ENCODE measurements at regions not wholly inside any gene's neighbourhood (a gene's known extent, or its start where the extent isn't known, plus 50 kb on each side); places are given as distances from the start of the nearest gene placed in this dataset.

GRCh38 chr10:7028809-7029166 lies 382.0 kb downstream of the SFMBT2 start:
- no peak overlapping the region for H3K4me3 ChIP-seq (ENCODE audit: low read depth, low read length)
- TF ChIP-seq CTCF (IDR thresholded peaks at IDR 0.05; ENCODE audit: borderline replicate concordance, insufficient read depth, low read depth, low read length): no peak

- TF ChIP-seq CTCF (IDR thresholded peaks at IDR 0.05; ENCODE audit: borderline replicate concordance, insufficient read depth, low read depth, low read length): no peak
- no peak overlapping the region for H3K4me3 ChIP-seq (ENCODE audit: low read depth, low read length)
Observed at GRCh38 chr10:7027913-7028808, 382.7 kb downstream of the SFMBT2 start.

- no peak overlapping the region for H3K4me3 ChIP-seq (ENCODE audit: low read depth, low read length)
- no peak for TF ChIP-seq CTCF (IDR thresholded peaks at IDR 0.05; ENCODE audit: borderline replicate concordance, insufficient read depth, low read depth, low read length)
Observed at GRCh38 chr10:7027237-7027912, 383.5 kb downstream of the SFMBT2 start.

- TF ChIP-seq CTCF (IDR thresholded peaks at IDR 0.05; ENCODE audit: borderline replicate concordance, insufficient read depth, low read depth, low read length): no peak
- no peak overlapping the region for H3K4me3 ChIP-seq (ENCODE audit: low read depth, low read length)
Observed at GRCh38 chr10:7026818-7027217, 384.0 kb downstream of the SFMBT2 start.

GRCh38 chr10:7025296-7025695 lies 385.5 kb downstream of the SFMBT2 start:
- H3K4me3 ChIP-seq (ENCODE audit: low read depth, low read length): no peak overlapping the region
- no peak for TF ChIP-seq CTCF (IDR thresholded peaks at IDR 0.05; ENCODE audit: borderline replicate concordance, insufficient read depth, low read depth, low read length)

- no peak for TF ChIP-seq CTCF (IDR thresholded peaks at IDR 0.05; ENCODE audit: borderline replicate concordance, insufficient read depth, low read depth, low read length)
Observed at GRCh38 chr10:7015457-7015856, 395.4 kb downstream of the SFMBT2 start.

GRCh38 chr10:7014721-7015120 lies 396.1 kb downstream of the SFMBT2 start:
- no peak for TF ChIP-seq CTCF (IDR thresholded peaks at IDR 0.05; ENCODE audit: borderline replicate concordance, insufficient read depth, low read depth, low read length)
- H3K4me3 ChIP-seq (ENCODE audit: low read depth, low read length): no peak overlapping the region

More at GRCh38 chr10:7015457-7015856, 395.4 kb downstream of the SFMBT2 start:
- no peak overlapping the region for H3K4me3 ChIP-seq (ENCODE audit: low read depth, low read length)

All from GM12875 (cell line).